GM12878 (cell line): ENCODE measurements at regions not wholly inside any gene's neighbourhood (a gene's known extent, or its start where the extent isn't known, plus 50 kb on each side); places are given as distances from the start of the nearest gene placed in this dataset.

ENCODE experiments used
- ATAC-seq: fragments of 200-7000 bp; cut with Tn5 transposase; 3 replicates; pipeline ENCODE4 v1.9.1; 2020; ENCODE audit warnings: mild to moderate bottlenecking, moderate library complexity
- BruUV-seq: library from RNA; stranded (reverse); fragments of 400-500 nt; replicated peaks from 2 replicates; lab custom pipeline; 2021; lab: Mats Ljungman, UMichigan
- CTCF ChIA-PET: fragments of 300-600 bp; sonication (Branson Sonifier 250); formaldehyde crosslinking; extraction: SDS; loops from one replicate; lab custom pipeline; 2021; ENCODE audit warnings: inconsistent platforms; lab: Yijun Ruan, JAX
- POLR2A ChIA-PET: fragments of 350-600 bp; formaldehyde crosslinking; extraction: SDS; loops from one replicate; lab custom pipeline; 2021; ENCODE audit warnings: inconsistent platforms; lab: Charles Lee
- RAD21 ChIA-PET: fragments of 300-600 bp; sonication (Branson Sonifier 250); formaldehyde crosslinking; loops from one replicate; lab custom pipeline; 2023; ENCODE audit warnings: antibody characterized with exemption; ENCODE audit not compliant: unreplicated experiment; lab: Charles Lee
- SMC1A ChIA-PET: fragments of 300-600 bp; sonication (Branson Sonifier 250); formaldehyde crosslinking; loops from one replicate; lab custom pipeline; 2023; ENCODE audit not compliant: unreplicated experiment, uncharacterized antibody; lab: Charles Lee
- DNase-seq: peaks from one replicate; pipeline ENCODE4 v3.0.0-alpha.2; 2011; ENCODE audit warnings: low read depth, low spot score
- FAIRE-seq: peaks from 3 replicates; lab custom pipeline; 2011; peaks lifted over from hg19 to GRCh38; lab: Jason Lieb, UNC
- H2AFZ ChIP-seq: 2 replicates; pipeline ENCODE4 v1.6.0; 2011; ENCODE audit warnings: low read depth, low read length, control low read depth; ENCODE audit not compliant: control insufficient read depth
- H3K27ac ChIP-seq: 2 replicates; pipeline ENCODE4 v1.5.1; 2011; ENCODE audit warnings: control low read depth; ENCODE audit not compliant: control insufficient read depth, insufficient read depth
- H3K27me3 ChIP-seq, 2 experiments: replicated peaks in 1 of 2; 2 replicates each; pipeline versions ENCODE4 v1.6.0 to v1.6.1; 2011; ENCODE audit warnings: low read length in 1 of 2; ENCODE audit not compliant: control insufficient read depth in 2 of 2, insufficient read depth in 2 of 2
- H3K36me3 ChIP-seq, 2 experiments: 2 replicates each; pipeline ENCODE4 v1.5.1; 2011; ENCODE audit warnings: low read length in 1 of 2; ENCODE audit not compliant: control insufficient read depth in 2 of 2, insufficient read depth in 2 of 2
- H3K4me1 ChIP-seq: 2 replicates; pipeline ENCODE4 v1.6.1; 2011; ENCODE audit warnings: mild to moderate bottlenecking, low read length, moderate library complexity, mixed read lengths; ENCODE audit not compliant: control insufficient read depth, insufficient read depth
- H3K4me2 ChIP-seq: 2 replicates; pipeline ENCODE4 v1.6.0; 2011; ENCODE audit warnings: control low read depth; ENCODE audit not compliant: control insufficient read depth, insufficient read depth
- H3K4me3 ChIP-seq: fragments of 200-600 bp; sonication (generic); 2 replicates; pipeline ENCODE4 v1.5.1; 2016
- H3K79me2 ChIP-seq: 2 replicates; pipeline ENCODE4 v1.6.0; 2011; ENCODE audit warnings: low read length; ENCODE audit not compliant: control insufficient read depth, insufficient read depth
- H3K9ac ChIP-seq: 2 replicates; pipeline ENCODE4 v1.8.0; 2011; ENCODE audit warnings: low read length, control low read depth, mixed read lengths; ENCODE audit not compliant: control insufficient read depth, insufficient read depth
- H3K9me3 ChIP-seq: replicated peaks from 3 replicates; pipeline ENCODE4 v1.5.1; 2011; ENCODE audit warnings: mild to moderate bottlenecking, low read length; ENCODE audit not compliant: control insufficient read depth, insufficient read depth
- H4K20me1 ChIP-seq: 2 replicates; pipeline ENCODE4 v1.6.0; 2011; ENCODE audit not compliant: control insufficient read depth, insufficient read depth
- BACH1 ChIP-seq: fragments of 450-650 bp; IDR thresholded peaks from 2 replicates; pipeline ENCODE4 v1.6.1; 2017; ENCODE audit warnings: mild to moderate bottlenecking, borderline replicate concordance
- BHLHE40 ChIP-seq, 2 experiments: fragments of 450-650 bp in 1 of 2; IDR thresholded peaks; 2 replicates each; pipeline ENCODE4 v1.6.1; 2011 to 2017; ENCODE audit warnings: low read depth in 2 of 2, borderline replicate concordance in 1 of 2, improper control_type of control experiment in 1 of 2, low read length in 1 of 2, mild to moderate bottlenecking in 1 of 2
- CHD2 ChIP-seq: IDR thresholded peaks from 2 replicates; pipeline ENCODE4 v1.6.1; 2011; ENCODE audit warnings: low read depth, low read length, improper control_type of control experiment, borderline replicate concordance
- IRF4 ChIP-seq: IDR thresholded peaks from 2 replicates; pipeline ENCODE4 v1.6.1; 2011; ENCODE audit warnings: low read depth, low read length
- JUND ChIP-seq: IDR thresholded peaks from 2 replicates; pipeline ENCODE4 v1.6.1; 2012; ENCODE audit warnings: low read depth, mild to moderate bottlenecking, low read length, improper control_type of control experiment, moderate library complexity
- NFYB ChIP-seq: IDR thresholded peaks from 2 replicates; pipeline ENCODE4 v1.6.1; 2011; ENCODE audit warnings: low read depth, mild to moderate bottlenecking, low read length, improper control_type of control experiment, moderate library complexity; ENCODE audit not compliant: insufficient read depth
- NR2C2 ChIP-seq: IDR thresholded peaks from 2 replicates; pipeline ENCODE4 v1.6.1; 2011; ENCODE audit warnings: borderline replicate concordance, low read depth; ENCODE audit not compliant: control insufficient read depth, insufficient read length
- POU2F2 ChIP-seq: IDR thresholded peaks from 3 replicates; pipeline ENCODE4 v1.6.1; 2011; ENCODE audit warnings: low read depth, mild to moderate bottlenecking, low read length, borderline replicate concordance
- RB1 ChIP-seq: fragments of 450-650 bp; formaldehyde crosslinking; IDR thresholded peaks from 2 replicates; pipeline ENCODE4 v1.6.1; 2017; ENCODE audit warnings: mild to moderate bottlenecking, borderline replicate concordance
- RELA ChIP-seq: fragments of 450-650 bp; IDR thresholded peaks from 2 replicates; pipeline ENCODE4 v1.8.0; 2014; ENCODE audit warnings: borderline replicate concordance; ENCODE audit not compliant: partially characterized antibody
- SRF ChIP-seq, 2 experiments: IDR thresholded peaks; 2 replicates each; pipeline ENCODE4 v1.6.1; 2011; ENCODE audit warnings: low read depth in 2 of 2, low read length in 2 of 2, mild to moderate bottlenecking in 1 of 2, moderate library complexity in 1 of 2
- ZNF207 ChIP-seq: fragments of 450-650 bp; IDR thresholded peaks from 2 replicates; pipeline ENCODE4 v1.6.1; 2014; ENCODE audit warnings: antibody characterized with exemption, mild to moderate bottlenecking, borderline replicate concordance
- ZSCAN29 ChIP-seq: fragments of 450-650 bp; IDR thresholded peaks from 2 replicates; pipeline ENCODE4 v1.6.1; 2017; ENCODE audit warnings: mild to moderate bottlenecking, moderate library complexity
- WGBS: methylation state at CpG from one replicate; pipeline ENCODE4 v1.1.6; 2016; ENCODE audit warnings: low lambda C conversion rate; ENCODE audit not compliant: insufficient replicate concordance, insufficient coverage; ENCODE audit errors: missing lambda C conversion rate; 5-methylcytosine and 5-hydroxymethylcytosine counted together
- in situ Hi-C: fragments of 300-500 bp; cut with MboI; formaldehyde crosslinking; loops from 9 replicates; pipeline ENCODE4 v1.14.3; 2018; ENCODE audit warnings: mixed read lengths
- intact Hi-C: fragments of 100-400 bp; cut with micrococcal nuclease; formaldehyde crosslinking; loops from one replicate; pipeline ENCODE4 v1.14.2; 2022; ENCODE audit not compliant: unreplicated experiment
- TF ChIP-seq, protein P1 (sequence below): fragments of 450-650 bp; IDR thresholded peaks from 2 replicates; pipeline ENCODE4 v1.6.1; 2017; ENCODE audit warnings: mild to moderate bottlenecking, moderate library complexity
- TF ChIP-seq, protein P2 (sequence below): fragments of 450-650 bp; IDR thresholded peaks from 2 replicates; pipeline ENCODE4 v1.6.1; 2016; ENCODE audit warnings: mild to moderate bottlenecking, moderate library complexity, borderline replicate concordance
- TF ChIP-seq, protein P3 (sequence below): IDR thresholded peaks from 2 replicates; pipeline ENCODE4 v1.6.1; 2011; ENCODE audit warnings: borderline replicate concordance, low read depth, mild to moderate bottlenecking, moderate library complexity, low read length; ENCODE audit not compliant: insufficient read depth, poor library complexity, severe bottlenecking

GRCh38 chr2:183680573-183680972 is 556.3 kb downstream of the NUP35 start:
- Histone ChIP-seq H3K9ac (no peak overlapping the region), H3K79me2 (no peaks in the 10 kb centered on the region), H3K27ac (no peak overlapping the region), H3K9me3 (no peaks in the 10 kb centered on the region), H3K4me2 (no peak overlapping the region), H3K4me1 (no peaks in the 10 kb centered on the region), H3K36me3 (no peaks in the 10 kb centered on the region), H3K27me3 (no peaks in the 10 kb centered on the region), H4K20me1 (no peaks in the 10 kb centered on the region), H2AFZ (no peak overlapping the region), H3K4me3 (no peak overlapping the region)
- ChIA-PET POLR2A (no interaction called here), CTCF (no interaction called here), RAD21 (no interaction called here), SMC1A (no interaction called here)
- in situ Hi-C loops (no loop called here), intact Hi-C loops (no loop called here)
- ATAC-seq, result no peak
- FAIRE-seq, result no peak
- no peak for DNase-seq
- BruUV-seq, result no TSS peak
- WGBS, result 20% methylated on average over 2 of the region's 2 CpGs
- TF ChIP-seq NR2C2 (no peak), BACH1 (no peak), RELA (no peak), NFYB (no peak), CHD2 (no peak), RB1 (no peak), BHLHE40 (IDR thresholded peaks at IDR 0.05; ENCODE audit: borderline replicate concordance in 1 of 2, low read depth in 2 of 2, low read length in 1 of 2) (no peak), IRF4 (no peak), ZNF207 (no peak), POU2F2 (no peak), JUND (no peak), ZSCAN29 (no peak), SRF (IDR thresholded peaks at IDR 0.05; ENCODE audit: low read depth in 2 of 2, low read length in 2 of 2) (no peak)
- TF ChIP-seq, protein P1, sequence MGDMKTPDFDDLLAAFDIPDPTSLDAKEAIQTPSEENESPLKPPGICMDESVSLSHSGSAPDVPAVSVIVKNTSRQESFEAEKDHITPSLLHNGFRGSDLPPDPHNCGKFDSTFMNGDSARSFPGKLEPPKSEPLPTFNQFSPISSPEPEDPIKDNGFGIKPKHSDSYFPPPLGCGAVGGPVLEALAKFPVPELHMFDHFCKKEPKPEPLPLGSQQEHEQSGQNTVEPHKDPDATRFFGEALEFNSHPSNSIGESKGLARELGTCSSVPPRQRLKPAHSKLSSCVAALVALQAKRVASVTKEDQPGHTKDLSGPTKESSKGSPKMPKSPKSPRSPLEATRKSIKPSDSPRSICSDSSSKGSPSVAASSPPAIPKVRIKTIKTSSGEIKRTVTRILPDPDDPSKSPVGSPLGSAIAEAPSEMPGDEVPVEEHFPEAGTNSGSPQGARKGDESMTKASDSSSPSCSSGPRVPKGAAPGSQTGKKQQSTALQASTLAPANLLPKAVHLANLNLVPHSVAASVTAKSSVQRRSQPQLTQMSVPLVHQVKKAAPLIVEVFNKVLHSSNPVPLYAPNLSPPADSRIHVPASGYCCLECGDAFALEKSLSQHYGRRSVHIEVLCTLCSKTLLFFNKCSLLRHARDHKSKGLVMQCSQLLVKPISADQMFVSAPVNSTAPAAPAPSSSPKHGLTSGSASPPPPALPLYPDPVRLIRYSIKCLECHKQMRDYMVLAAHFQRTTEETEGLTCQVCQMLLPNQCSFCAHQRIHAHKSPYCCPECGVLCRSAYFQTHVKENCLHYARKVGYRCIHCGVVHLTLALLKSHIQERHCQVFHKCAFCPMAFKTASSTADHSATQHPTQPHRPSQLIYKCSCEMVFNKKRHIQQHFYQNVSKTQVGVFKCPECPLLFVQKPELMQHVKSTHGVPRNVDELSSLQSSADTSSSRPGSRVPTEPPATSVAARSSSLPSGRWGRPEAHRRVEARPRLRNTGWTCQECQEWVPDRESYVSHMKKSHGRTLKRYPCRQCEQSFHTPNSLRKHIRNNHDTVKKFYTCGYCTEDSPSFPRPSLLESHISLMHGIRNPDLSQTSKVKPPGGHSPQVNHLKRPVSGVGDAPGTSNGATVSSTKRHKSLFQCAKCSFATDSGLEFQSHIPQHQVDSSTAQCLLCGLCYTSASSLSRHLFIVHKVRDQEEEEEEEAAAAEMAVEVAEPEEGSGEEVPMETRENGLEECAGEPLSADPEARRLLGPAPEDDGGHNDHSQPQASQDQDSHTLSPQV, result no peak
- TF ChIP-seq, protein P2, sequence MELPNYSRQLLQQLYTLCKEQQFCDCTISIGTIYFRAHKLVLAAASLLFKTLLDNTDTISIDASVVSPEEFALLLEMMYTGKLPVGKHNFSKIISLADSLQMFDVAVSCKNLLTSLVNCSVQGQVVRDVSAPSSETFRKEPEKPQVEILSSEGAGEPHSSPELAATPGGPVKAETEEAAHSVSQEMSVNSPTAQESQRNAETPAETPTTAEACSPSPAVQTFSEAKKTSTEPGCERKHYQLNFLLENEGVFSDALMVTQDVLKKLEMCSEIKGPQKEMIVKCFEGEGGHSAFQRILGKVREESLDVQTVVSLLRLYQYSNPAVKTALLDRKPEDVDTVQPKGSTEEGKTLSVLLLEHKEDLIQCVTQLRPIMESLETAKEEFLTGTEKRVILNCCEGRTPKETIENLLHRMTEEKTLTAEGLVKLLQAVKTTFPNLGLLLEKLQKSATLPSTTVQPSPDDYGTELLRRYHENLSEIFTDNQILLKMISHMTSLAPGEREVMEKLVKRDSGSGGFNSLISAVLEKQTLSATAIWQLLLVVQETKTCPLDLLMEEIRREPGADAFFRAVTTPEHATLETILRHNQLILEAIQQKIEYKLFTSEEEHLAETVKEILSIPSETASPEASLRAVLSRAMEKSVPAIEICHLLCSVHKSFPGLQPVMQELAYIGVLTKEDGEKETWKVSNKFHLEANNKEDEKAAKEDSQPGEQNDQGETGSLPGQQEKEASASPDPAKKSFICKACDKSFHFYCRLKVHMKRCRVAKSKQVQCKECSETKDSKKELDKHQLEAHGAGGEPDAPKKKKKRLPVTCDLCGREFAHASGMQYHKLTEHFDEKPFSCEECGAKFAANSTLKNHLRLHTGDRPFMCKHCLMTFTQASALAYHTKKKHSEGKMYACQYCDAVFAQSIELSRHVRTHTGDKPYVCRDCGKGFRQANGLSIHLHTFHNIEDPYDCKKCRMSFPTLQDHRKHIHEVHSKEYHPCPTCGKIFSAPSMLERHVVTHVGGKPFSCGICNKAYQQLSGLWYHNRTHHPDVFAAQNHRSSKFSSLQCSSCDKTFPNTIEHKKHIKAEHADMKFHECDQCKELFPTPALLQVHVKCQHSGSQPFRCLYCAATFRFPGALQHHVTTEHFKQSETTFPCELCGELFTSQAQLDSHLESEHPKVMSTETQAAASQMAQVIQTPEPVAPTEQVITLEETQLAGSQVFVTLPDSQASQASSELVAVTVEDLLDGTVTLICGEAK, result no peak
- TF ChIP-seq, protein P3, sequence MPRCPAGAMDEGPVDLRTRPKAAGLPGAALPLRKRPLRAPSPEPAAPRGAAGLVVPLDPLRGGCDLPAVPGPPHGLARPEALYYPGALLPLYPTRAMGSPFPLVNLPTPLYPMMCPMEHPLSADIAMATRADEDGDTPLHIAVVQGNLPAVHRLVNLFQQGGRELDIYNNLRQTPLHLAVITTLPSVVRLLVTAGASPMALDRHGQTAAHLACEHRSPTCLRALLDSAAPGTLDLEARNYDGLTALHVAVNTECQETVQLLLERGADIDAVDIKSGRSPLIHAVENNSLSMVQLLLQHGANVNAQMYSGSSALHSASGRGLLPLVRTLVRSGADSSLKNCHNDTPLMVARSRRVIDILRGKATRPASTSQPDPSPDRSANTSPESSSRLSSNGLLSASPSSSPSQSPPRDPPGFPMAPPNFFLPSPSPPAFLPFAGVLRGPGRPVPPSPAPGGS, result no peak
